Astrocyte of the cerebellum (primary cell): ENCODE measurements at regions not wholly inside any gene's neighbourhood (a gene's known extent, or its start where the extent isn't known, plus 50 kb on each side); places are given as distances from the start of the nearest gene placed in this dataset.

Experiments used
- DNase-seq: peaks from one replicate; pipeline ENCODE4 v3.0.0-alpha.2; 2011; ENCODE audit warnings: low read depth
- H3K4me3 ChIP-seq: 2 replicates; pipeline ENCODE4 v1.5.1; 2011; ENCODE audit warnings: mild to moderate bottlenecking, low read depth, low read length, moderate library complexity
- in situ Hi-C: cut with HindIII; loops from 2 replicates; pipeline ENCODE4 v1.10.0; 2017; ENCODE audit warnings: low sequenced_read_pairs
- TF ChIP-seq, protein P1 (sequence below): IDR thresholded peaks from 2 replicates; pipeline ENCODE4 v1.5.1; 2012; ENCODE audit warnings: low read length, low read depth, moderate library complexity, mild to moderate bottlenecking; ENCODE audit errors: missing control alignments

DNA sequence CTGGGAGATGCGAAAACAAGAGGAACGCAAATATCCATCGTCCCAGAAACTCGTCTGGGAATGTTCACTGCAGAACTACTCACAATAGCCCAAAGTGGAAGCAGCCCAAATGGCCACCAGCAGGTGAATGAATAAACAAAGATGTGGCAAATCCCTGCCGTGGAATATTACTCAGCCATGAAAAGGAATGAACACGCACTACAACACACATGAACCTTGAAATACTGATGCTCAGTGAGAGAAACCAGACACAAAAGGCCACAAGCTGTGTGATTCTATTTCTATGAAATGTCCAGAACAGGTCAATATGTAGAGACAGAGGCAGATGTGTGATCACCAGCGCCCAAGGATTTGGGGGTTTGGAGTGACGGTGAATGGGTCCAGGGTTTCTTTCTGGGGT lies 169.8 kb downstream of the IRF8 start:
- H3K4me3 ChIP-seq, result no peak overlapping the region
- TF ChIP-seq, protein P1, sequence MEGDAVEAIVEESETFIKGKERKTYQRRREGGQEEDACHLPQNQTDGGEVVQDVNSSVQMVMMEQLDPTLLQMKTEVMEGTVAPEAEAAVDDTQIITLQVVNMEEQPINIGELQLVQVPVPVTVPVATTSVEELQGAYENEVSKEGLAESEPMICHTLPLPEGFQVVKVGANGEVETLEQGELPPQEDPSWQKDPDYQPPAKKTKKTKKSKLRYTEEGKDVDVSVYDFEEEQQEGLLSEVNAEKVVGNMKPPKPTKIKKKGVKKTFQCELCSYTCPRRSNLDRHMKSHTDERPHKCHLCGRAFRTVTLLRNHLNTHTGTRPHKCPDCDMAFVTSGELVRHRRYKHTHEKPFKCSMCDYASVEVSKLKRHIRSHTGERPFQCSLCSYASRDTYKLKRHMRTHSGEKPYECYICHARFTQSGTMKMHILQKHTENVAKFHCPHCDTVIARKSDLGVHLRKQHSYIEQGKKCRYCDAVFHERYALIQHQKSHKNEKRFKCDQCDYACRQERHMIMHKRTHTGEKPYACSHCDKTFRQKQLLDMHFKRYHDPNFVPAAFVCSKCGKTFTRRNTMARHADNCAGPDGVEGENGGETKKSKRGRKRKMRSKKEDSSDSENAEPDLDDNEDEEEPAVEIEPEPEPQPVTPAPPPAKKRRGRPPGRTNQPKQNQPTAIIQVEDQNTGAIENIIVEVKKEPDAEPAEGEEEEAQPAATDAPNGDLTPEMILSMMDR, result no peak
- in situ Hi-C loops, result no loop called here
- DNase-seq, result no peak

DNA sequence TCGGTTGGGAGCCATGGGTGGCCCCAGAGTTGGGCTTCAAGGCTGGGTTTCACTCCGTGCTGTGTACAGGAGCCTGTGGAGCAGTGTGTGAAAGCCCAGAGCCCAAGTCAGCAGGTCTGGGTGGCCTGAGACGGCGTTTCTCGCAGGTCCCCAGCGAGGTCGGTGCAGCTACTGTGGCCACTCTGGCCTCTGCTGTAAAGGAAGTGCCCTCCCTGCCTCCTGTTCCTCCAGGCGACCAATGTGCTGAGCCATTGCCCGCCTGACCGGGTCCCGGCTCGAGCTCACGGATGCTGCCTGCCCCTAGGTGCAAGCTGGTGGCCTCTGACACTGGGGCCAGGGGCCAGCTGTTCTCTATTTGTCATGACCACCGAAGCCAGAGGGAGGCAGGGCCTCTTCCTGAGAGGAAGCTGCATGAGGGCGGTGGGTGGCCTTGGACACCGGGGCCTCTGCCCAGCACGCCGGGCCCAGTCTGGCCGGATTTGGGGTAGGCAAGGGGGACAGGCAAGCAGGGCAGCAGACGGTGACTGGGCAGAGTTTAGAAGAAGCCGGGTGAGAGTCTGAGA lies 170.9 kb downstream of the IRF8 start:
- in situ Hi-C loops, result loop anchor here (5.0 kb wide), 3 partner anchors 63 to 447 kb away; no protein-coding TSS in a partner anchor
- H3K4me3 ChIP-seq, result no peak overlapping the region
- no peak for DNase-seq
- TF ChIP-seq, protein P1, result no peak

DNA sequence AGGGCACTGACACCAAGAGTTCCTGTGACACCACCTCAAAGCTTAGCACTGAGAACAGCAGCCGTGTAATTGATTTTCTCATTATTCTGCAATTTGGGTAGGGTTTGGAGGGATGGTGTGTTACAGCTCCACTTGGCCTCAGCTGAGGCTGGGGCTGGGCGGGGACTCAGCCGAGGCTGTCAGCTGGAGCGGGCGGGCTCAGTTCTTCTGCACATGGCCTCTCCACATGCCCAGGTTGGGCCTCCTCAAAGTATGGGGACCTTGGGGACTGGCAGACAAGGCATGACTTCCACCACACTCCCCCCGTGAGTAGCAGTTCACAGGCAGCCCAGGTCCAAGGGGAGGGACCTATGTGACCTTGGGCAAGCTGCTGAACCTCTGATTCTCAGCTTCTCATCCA lies 171.5 kb downstream of the IRF8 start:
- DNase-seq, result no peak
- in situ Hi-C loops, result loop anchor here (5.0 kb wide), 3 partner anchors 63 to 447 kb away; no protein-coding TSS in a partner anchor
- no peak overlapping the region for H3K4me3 ChIP-seq
- TF ChIP-seq, protein P1, result no peak

DNA sequence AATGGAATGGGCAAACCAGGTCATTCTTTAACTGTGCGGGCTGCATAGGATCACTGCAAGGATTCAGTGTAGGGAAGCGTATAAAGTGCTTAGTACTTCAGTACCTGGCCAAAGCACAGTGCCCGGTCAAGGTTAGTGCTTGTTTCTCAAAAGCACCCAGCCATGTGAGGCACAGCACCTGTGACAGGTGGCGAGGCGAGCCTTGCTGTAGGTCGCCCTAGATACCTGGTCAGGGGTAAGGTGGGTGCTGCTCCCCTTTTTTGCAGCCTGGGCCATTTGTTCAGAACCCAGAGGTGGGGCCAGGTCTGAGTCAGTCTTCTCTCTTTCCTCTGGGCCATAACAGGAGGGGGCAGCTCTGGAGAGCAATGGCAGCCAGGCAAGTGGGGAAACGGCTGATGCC lies 172.0 kb downstream of the IRF8 start:
- DNase-seq, result no peak
- no peak overlapping the region for H3K4me3 ChIP-seq
- TF ChIP-seq, protein P1, result no peak
- in situ Hi-C loops, result loop anchor here (5.0 kb wide), 3 partner anchors 64 to 446 kb away; no protein-coding TSS in a partner anchor

DNA sequence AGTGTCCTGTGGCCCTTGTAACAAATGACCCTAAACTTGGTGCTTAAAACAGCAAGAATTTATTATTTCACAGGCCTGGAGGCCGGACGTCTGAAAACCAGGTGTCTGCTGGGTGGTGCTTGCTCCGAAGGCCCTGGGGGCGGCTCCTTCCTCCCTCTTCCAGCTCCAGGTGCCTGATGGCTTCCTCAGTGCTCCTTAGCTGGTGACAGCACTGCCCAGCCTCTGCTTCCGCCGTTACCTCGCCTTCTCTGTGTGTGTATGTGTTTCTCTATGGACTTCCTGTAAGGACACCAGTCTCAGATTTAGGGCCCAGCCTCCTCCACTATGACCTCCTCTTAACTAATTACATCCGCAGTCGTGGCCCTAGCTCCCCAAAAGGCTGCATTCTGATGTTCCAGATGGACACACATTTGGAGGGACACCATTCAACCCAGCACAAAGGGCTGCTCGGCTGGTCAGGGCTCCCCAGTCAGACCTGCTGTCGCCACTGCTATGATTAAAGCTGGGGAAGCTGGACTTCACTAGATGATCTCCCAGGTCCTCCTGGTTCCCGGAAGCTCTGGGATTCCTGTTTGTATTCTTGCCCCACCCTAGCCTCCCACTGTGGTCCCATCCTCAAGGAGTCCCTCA lies 172.8 kb downstream of the IRF8 start:
- no peak overlapping the region for H3K4me3 ChIP-seq
- TF ChIP-seq, protein P1, result no peak
- in situ Hi-C loops, result loop anchor here (5.0 kb wide), 3 partner anchors 64 to 446 kb away; no protein-coding TSS in a partner anchor
- no peak for DNase-seq

DNA sequence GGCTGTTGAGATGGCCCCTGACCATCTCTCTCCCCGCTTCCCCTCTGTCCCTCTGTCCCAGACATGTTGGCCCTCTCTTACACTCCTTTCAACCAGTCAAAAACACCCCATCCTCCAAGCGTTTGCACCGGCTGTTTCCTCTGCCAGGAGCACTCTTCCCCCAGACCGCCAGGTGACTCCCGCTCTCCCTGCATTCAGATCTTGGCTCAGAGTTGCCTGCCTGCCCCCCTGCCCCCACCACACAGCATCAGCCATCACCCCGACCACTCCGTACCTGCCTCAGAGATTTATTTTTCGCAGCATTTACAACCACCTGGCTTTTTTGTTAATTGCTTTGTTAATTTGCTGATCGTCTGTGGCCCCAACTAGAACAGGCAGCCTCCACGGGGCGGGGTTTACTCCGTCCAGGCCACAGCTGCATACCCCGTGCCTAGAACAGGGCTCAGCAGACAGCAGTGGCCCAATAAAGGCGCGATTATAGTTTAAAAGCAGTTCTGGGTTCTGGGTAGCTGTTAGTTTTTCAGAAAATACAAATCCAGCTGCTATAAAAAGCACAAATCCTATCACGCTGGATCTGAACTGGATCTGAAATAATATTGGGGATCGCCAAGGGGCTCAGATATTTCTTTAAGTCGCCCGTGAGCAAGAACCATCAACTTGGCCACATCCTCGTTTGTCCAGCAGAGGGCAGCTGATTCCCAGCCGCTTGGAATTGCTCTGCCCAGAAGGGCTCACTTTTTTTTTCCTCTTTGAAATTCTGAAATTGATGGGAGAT lies 173.6 kb downstream of the IRF8 start:
- in situ Hi-C loops, result loop anchor here (5.0 kb wide), 3 partner anchors 65 to 445 kb away; no protein-coding TSS in a partner anchor
- peak; percentile 68 for DNase-seq
- TF ChIP-seq, protein P1, result peak; percentile 78

More for the DNA sequence above, 173.6 kb downstream of the IRF8 start:
- H3K4me3 ChIP-seq, result no peak overlapping the region
